CD4-positive, alpha-beta T cell treated with Interferon alpha-2 for 1 hour (primary cell): ENCODE measurements at regions not wholly inside any gene's neighbourhood (a gene's known extent, or its start where the extent isn't known, plus 50 kb on each side); places are given as distances from the start of the nearest gene placed in this dataset.
A peak's percentile ranks its signal among the peaks of the same experiment; 100 is the strongest.
"Not testable (repeated sequence)": the region's sequence is repeated elsewhere in the genome, so short reads cannot be mapped to it uniquely, and the experiment has no call there.

Experiments
- DNase-seq, 2 donors: peaks; one replicate each; pipeline ENCODE4 v3.0.0-alpha.2; 2020 to 2022

DNA sequence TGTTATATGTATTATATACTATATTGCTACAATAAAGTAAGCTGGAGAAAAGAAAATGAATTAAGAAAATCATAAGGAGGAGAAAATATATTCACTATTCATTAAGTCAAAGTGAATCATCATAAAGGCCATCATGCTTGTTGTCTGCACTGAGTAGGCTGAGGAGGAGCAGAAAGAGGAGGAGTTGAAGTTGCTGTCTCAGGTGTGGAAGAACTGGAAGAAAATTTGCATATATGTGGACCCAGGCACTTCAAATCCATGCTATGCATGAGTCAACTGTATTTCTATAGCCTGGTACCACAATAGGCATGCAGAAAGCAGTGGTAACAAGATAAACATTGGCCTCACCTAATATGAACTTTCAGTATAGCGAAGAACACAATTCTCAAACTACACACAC is 135.9 kb upstream of the SGCG start:
- DNase-seq = no peak

DNA sequence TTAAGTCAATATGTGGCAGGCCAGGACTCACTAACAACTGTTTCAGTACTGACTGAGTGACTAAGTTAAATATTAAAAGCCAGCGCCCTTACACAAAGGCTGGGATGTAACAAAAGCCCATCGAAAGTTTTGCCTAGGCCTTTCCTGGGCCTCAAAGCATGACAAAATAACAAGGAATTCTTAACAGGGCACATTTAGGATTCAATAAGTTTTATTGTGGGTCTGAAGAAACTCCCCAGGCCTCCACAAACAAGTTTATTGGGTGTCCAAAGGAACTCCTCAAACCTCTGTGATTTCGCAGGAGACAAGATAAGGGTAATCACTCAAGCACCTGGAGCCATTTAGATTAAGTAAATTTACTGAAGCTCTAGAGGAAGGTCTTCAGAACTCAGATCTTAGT is 130.7 kb upstream of the SGCG start:
- DNase-seq = no peak

DNA sequence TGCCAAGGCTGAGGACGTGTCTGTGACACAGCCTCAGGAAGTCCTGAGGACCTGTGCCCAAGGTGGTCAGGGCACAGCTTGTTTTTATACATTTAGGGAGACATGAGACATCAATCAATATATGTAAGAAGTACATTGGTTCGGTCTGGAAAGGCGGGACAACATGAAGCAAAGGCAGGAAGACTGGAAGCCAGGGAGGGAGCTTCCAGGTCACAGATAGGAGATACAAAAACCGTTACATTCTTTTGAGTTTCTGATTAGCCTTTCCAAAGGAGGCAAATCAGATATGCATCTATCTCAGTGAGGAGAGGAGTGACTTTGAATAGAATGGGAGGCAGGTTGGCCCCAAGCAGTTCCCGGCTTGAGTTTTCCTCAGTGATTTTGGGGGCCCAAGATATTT is 127.1 kb upstream of the SGCG start:
- DNase-seq = not testable (repeated sequence)

DNA sequence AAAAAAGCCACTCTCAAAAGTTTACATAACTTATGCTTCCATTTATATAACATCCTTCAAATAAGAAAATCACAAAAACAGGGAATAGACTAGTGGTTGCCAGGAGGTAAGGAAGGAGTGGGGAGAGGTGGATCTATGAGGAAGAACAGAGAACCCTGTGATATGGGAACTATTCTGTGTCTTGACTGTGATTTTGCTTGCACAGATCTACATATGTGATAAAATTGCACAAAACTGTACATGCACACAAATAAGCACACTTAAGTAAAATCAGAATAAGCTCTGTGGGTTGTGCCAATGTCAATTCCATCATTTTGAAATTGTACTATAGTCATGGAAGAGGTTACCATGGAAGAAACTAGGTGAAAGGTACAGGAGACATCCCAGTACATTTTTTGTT is 121.6 kb upstream of the SGCG start:
- no peak for DNase-seq

DNA sequence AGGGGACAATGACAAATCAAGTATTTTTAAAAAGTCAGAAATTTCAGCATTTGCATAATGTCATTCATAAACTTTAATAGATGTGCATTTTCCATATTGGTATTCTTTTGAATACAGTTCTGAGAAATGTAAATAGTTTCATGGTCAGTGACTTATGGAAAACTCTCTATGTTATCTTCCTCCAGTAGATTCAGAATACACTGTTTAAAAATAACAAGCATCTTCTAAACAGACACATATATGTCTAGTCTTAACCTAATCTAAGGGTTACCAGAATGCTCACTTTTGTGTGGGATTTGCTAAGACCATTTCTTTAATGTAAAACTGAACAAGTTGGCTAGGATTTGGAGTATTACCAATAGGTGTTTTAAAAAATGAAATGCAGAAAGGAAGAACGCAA is 119.8 kb upstream of the SGCG start:
- no peak for DNase-seq

DNA sequence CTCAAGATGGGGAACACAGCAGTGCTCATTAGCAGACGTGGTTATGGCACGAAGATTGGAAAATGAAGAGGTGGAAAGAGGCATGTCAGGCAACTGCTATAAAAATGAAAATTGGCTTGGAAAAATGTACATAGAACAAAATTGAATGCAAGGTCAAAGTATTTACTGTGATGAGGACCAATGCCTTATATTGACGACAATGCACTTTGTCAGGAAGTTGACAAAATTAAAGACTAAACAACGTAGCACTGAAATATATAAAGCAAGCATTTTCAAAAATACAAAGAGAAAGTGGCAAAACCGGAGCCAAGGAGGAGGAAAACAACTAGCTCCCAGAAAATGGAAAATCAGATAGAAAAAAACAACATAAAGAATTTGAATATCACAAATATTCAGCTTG is 113.7 kb upstream of the SGCG start:
- no peak for DNase-seq

DNA sequence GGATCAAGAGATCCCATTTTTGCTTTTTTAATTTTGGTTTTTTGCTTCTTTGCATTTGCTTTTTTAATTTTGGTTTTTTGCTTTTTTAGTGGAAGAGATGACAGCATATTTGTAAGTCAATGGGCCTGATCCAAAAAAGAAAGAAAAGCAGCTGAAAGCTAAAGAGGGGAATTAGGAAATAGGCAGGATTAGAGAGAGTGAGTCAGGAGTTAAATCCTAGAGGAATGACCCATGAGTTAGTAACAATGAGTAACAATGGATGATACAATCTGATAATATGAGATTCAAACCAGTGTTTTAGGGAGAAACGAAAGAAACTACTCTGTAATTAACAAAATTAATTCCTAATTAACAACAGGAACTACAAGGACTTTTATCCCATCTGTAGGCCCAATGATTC is 111.2 kb upstream of the SGCG start:
- no peak for DNase-seq

DNA sequence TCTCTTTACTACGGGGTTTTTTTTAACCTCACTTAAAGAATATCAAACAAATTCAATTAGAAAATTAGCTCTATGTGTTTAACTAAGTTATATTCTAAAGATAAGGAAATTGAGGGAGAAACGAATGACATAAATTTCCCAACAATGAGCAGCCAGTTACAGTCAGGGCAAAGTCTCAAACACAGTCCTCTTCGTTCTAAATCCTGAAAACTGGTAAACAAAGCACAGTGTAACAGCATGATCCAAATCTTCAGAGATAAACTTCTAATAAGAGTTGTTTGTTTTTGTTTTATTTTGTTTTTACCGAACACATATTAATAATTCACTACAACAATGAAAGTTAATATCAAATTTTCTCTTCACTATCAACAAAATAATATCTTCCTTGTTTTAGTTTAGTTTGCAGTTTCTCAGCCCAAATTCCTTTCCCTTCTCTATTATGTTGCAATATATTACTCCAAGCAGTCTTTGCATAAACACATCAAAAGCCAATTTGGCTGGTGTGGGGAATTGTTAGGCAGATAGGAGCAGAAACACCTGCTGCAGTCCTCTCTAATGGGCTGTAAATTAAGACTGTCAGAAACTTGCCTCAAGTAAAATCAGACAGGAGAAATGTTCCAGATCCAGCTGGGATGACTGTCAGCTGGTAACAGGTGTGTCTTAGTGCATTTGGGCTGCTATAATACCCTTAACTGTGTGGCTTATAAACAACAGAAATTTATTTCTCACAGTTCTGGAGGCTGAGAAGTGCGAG is 106.5 kb upstream of the SGCG start:
- no peak for DNase-seq

DNA sequence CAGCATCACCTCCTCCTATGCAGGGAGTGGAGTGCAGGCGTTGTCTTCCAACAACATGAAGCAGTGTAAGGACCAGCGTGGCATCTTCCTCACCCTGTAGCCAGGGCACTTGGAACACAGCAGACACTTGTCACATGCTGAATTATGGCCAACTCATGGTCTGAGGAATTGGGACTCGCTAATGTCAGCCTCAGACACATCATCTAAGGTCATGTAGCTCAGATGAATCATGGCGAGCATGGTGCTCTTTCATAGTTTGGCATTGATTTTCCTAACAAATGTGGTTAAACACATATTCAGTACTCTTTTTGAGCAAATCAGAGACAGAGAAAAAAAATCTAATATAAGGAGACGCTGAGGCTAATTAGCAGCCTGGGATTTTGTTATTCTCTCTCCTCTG is 99.6 kb upstream of the SGCG start:
- DNase-seq = no peak

DNA sequence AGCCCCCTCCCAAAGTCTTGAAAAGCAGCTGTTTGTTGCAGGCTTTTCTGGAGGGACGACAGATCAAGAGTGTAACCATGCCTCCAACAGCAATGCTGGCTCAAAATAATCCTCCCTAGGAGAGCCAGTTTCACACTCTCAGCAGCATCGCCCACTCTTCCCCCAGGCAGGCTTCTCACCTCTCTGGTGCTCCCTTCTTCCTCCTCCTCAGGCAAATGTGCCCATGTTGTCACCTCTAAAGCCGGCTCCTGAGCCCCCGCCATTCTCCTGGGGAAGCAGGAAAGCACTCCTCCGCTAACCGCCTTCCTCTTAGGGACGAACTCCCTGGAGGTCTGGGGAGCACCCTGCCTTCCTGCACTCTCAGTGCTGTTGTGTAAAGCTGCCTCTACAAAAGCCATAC is 98.9 kb upstream of the SGCG start:
- no peak for DNase-seq

DNA sequence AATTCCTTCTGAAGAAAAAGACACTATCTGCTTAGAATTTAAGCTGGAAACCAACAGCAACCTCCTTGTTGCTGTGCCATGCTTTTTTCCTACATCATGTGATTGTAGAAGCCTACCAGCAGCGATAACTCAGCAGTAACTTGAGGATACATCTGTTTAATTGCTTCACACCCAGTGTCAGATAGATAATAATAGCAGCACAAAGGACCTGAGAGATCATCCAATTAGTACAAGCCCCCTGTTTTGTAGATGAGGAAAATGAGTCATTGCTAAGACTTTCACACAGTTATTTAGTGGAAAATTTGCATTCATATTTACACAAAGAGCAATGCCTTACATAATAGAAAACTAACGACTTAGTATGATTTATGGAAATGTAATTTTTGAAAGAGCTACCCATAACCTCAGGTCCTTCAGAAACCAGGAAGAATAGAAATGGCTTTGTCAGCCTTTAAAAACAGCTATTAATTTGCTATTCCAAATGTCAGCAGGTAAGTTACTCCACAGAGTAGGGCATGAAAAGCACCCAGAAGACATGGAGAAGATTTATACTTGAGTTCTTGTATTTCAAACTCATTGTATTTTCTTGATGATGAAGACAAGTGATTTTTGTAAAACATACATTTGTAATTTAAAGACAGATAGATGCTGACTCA is 93.7 kb upstream of the SGCG start:
- no peak for DNase-seq

DNA sequence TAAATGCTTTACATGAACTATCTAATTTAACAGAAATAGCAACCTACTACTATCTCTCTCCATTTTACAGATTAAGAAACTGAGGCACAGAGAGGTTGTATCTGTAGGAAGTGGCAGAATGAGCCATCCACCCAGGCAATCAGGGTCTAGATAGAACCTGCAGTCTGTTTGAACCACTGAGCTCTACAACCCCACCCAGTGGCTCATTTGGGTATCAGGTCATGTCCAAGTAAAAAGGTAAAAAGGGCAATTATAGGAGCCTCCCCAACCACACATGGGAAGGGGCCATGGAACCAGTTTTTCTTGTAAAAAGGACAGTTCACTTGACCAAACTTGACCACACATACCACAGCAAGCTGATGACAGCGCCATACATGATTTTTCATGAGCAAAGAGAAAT is 92.9 kb upstream of the SGCG start:
- DNase-seq = peak in 1 of 2 donors; percentile 1

DNA sequence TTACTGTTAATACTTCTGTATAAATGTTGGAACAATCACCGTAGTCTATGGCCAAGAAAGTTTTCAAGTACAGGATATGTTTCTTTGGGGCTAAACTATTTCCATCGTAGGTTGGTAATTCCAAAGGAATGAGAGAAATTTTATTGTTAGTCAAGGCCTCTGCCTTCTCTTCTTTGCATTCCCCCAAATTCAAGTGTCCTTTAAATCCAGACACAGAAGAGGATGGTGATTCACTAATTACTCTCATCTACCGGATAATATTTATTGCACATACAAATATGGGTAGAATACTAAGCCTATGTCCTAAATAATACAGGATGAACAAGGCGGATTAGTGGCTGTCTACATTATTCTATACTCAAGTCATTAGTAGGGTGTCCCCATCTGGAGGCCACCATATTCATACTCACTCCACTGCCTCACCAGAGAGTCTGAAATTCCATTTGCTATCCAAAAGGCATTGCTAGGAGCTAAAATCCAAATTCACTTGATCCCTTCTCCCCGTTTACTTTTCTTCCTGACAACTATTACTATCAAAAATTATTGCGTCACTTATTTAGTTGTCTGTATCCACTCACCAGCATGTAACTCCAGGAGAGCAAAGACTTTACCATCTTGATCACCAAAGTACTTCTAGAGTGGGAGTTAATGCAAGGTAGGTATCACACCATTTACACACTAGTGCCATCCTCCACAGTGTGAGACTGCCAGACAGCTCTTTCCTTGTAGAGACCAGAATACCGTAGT is 82.4 kb upstream of the SGCG start:
- DNase-seq = no peak

DNA sequence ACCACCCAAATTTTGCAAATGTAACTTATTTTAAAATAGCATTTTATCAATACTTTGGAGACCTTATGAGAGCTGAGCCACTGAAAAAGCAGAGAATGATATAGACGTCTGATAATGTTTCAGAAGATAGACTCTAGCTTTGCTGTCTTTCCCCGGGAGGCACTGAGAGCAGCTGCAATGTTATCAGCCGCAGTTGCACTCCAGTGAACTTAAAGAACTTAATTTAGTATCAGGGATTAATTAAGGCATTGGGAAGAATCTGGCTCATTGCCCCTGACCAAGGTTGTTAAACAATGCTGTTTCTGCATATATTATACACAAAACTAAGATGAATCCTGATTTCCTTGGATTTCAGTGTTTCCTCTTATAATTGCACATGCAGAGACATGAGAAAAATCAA is 75.7 kb upstream of the SGCG start:
- no peak for DNase-seq

DNA sequence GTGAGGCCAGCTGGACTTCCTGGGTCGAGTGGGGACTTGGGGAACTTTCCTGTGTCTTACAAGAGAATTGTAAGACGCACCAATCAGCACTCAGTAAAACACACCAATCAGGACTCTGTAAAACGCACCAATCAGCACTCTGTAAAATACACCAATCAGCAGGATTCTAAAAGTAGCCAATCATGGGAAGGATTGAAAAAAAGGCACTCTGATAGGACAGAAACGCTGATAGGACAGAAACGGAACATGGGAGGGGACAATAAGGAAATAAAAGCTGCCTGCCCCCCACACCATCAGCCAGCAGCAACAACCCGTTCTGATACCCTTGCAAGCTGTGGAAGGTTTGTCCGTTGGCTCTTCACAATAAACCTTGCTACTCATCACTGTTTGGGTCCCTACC is 73.1 kb upstream of the SGCG start:
- DNase-seq = no peak

DNA sequence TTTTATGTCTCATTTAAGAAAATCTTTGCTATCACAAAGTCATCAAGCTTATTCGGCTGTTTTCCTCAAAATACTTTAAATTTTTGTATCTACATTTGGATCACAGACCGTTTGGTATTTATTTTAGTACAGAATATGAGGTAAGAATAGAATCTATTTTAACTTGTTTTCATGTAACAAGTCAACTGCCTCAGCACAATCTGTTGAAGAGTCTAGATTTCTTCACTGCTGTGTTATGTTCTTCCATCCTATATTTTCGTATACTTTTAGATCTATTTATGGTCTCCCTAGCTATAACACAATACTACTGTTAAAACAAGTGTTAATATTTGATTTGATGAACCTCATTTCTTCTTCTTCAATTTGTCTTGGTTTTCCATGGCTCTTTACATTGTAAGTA is 61.6 kb upstream of the SGCG start:
- DNase-seq = no peak

DNA sequence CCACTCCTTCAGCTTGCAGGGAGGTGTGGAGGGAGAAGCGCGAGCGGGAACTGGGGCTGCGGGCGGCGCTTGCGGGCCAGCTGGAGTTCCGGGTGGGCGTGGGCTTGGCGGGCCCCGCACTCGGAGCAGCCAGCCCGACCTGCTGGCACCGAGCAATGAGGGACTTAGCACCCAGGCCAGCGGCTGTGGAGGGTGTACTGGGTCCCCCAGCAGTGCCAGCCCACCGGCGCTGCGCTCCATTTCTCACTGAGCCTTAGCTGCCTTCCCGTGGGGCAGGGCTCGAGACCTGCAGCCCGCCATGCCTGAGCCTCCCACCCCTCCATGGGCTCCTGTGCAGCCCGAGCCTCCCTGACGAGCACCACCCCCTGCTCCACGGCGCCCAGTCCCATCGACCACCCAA is 53.2 kb upstream of the SGCG start:
- DNase-seq = not testable (repeated sequence)

DNA sequence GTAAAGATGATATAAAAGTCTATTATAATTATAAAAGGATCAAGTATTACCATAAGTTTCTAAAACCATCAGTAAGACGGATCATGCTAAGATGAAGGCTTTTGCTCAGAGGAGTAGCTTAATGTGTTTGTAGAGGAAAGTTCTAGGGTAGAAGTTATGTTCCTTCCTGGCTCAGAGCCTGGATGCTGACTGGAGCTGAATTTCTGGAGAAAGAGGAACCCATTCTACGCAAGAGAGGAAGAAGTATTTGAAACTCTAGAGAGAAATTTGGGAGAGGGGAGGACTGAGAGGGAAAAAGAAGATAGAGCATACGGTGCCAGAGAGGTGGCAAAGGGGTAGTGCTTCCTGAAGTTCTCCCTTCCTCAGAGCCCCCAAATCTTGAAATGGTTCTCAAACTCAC is 51.4 kb upstream of the SGCG start:
- DNase-seq = no peak
